ENCODE measurements at regions not wholly inside any gene's neighbourhood (a gene's known extent, or its start where the extent isn't known, plus 50 kb on each side); places are given as distances from the start of the nearest gene placed in this dataset.

GRCh38 chr5:51286046-51286445, 97.2 kb upstream of the ISL1 start:
- TF ChIP-seq EZH2phosphoT487 (IDR thresholded peaks at IDR 0.05; ENCODE audit: insufficient read depth, low read depth): no peak
- TF ChIP-seq EZH2 (IDR thresholded peaks at IDR 0.05; ENCODE audit: insufficient read depth, poor library complexity, severe bottlenecking): no peak
